CD4-positive, alpha-beta T cell treated with Interleukin-10 for 1 hour (primary cell): ENCODE measurements at regions not wholly inside any gene's neighbourhood (a gene's known extent, or its start where the extent isn't known, plus 50 kb on each side); places are given as distances from the start of the nearest gene placed in this dataset.
"Not testable (repeated sequence)": the region's sequence is repeated elsewhere in the genome, so short reads cannot be mapped to it uniquely, and the experiment has no call there.

Experiments used
- DNase-seq: peaks from one replicate; pipeline ENCODE4 v3.0.0-alpha.2; 2020

DNA sequence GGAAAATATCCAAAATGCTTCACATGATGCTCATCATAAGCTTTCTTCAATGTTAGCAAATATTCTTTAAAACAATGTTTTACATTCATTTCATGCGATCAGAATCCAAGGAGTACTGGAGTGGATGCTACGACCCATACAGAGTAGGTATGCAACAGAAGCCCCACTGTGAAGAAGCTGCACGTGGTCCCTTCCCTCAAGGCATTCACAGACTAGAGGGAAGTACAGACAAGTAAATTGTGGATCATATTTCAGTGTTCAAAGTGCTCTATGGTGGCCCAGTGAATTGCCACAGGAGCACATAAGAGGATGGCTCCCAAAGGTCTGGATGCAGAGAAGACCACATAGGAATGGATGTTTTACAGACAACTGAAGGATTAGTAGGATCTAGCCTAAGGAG is 789.9 kb downstream of the IGSF11 start:
- DNase-seq, result no peak

DNA sequence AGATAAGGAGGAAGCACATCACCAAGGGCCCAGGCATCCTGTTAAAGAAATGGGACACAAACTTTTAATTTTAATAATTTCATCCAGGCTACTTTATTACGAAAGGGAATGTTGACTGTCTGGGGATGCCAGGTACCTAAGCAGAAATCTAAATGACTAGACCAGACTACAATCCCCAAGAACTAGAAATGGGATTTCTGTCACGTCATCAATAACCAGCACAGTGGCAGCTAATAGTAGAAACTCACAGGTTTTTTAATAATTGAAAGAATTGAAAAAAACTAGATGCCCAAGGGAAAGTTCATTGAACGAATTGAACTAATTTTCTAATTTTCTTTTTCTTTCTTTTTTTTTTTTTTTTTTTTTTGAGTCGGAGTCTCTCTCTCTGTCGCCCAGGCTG is 789.3 kb downstream of the IGSF11 start:
- no peak for DNase-seq

DNA sequence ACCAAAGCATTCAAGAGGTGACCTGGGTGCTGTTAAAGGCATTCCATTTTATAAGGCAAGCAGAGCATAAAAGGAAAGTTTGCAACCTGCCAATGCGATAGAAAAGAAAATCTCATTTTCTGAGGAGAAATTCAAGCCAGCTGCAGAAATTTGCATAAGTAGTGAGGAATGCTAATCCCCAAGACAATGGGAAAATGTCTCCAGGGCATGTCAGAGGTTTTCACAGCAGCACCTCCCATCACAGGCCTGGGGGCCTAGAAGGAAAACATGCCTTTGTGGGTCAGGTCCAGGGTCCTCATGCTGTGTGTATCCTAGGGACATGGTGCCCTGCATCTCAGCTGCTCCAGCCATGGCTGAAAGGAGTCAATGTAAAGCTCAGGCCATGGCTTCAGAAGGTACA is 775.8 kb downstream of the IGSF11 start:
- DNase-seq, result not testable (repeated sequence)

DNA sequence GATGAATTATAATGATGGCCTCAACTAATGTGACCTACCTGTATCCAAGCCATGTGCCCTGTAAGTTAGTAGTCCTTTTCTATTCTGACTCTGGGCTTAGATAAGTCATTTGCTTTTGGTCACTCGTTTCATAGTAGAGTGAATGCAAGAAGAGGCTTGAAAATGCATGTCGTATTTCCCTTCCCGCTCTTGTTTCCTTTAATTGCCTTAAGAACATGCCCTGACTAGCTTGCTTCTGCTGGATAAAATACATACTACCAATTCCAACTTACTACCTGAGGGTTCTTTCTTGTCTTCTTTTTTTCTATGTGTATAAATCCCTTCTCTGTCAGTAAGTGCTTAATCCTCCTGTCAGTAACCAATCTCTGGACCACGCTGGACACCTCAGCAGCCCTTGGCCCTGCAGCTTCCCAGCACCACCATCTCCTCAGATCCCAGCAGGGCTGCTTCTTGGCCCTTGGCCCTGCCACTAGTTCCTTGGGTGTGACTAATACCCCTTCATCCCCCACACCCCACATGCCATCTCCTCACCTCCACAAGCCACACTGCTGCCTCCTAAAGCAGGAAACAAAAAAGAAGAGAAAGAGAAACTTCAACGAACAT is 771.7 kb downstream of the IGSF11 start:
- DNase-seq, result no peak

DNA sequence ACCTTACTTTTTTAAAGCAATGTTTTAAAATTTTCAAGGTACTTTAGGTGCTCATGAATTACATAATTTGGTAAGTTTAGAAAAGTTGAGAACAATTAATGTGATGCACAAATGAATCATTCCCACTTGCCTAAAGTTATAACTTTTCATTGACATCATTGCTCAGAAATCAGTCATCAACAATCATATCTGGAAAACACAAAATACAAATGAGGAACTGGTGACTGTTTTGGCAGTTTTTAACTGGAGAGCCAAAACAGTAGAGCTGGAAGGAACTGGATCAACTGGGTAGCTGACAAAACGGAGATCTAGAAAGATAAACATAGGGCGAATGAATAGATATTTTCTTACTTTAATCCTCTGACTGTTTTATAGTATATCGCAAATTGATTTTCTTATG is 767.1 kb downstream of the IGSF11 start:
- DNase-seq, result no peak

DNA sequence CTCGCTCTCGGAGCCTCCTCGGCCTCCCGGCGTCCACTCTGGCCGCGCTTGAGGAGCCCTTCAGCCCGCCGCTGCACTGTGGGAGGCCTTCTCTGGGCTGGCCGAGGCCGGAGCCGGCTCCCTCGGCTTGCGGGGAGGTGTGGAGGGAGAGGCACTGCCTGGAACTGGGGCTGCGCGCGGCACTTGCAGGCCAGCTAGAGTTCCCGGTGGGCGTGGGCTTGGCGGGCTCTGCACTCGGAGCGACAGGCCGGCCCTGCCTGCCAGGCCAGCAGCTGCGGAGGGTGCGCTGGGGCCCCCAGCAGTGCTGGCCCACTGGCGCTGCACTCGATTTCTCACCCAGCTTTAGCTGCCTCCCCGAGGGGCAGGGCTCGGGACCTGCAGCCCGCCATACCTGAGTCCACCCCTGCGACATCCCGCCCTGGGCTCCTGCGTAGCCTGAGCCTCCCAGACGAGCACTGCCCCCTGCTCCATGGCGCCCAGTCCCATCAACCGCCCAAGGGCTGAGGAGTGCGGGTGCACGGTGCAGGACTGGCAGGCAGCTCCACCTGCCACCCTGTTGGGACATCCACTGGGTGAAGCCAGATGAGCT is 765.0 kb downstream of the IGSF11 start:
- DNase-seq, result no peak

DNA sequence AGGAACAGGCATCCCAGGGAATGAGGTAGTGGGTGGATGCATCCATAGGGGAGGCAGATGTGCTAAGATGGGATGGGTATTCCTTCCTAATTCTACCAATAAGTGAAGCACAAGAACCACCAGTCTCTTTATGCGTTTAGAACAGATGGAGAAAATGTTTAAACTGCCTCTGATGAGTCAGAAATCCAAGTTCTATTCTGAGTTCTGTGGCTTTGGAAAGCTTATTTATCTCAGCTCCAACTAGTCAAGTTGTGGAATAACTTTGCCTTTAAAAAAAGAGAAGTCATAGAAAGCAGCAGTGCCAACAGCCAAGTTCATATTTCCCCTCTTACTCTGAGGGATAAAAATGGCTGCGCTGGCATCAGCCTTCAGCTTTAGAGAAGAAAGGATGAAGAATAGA is 761.7 kb downstream of the IGSF11 start:
- no peak for DNase-seq

DNA sequence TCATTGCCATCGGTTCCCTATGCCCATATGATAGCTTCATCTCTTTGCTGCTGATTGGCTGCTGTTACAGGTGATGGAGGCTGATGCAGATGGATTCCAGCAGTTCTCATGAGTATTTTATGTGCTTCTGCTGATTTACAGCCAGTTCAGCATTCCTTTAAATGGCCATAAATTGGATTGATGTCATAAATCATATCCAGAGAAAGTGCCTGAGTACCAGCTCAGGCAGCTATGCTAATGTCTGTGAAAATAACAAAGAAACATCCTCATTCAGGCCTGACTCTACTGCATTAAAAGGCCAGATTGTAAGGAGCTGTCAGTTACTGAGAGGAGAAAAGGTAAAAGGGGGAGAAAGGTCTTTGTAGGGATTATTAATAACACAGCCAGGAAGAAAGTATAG is 756.8 kb downstream of the IGSF11 start:
- no peak for DNase-seq

DNA sequence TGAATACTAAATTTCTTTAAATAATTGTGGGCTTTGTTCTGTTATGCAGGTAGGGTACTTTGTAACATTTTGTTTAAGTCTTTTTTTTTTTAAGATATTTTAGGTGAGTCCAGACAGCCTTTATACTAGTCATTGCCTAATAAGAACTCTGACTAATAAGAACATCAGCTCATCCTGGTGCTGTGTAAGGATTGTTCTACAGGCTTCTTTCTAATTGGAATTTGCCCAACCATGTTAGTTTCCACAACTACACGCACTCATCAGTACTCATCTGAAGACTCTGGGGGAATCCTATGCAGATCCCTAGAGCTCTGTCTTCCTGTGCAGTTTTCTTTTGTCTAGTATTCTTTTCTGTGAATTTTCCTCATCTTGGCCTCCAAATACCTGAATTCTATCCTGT is 741.8 kb downstream of the IGSF11 start:
- DNase-seq, result no peak

DNA sequence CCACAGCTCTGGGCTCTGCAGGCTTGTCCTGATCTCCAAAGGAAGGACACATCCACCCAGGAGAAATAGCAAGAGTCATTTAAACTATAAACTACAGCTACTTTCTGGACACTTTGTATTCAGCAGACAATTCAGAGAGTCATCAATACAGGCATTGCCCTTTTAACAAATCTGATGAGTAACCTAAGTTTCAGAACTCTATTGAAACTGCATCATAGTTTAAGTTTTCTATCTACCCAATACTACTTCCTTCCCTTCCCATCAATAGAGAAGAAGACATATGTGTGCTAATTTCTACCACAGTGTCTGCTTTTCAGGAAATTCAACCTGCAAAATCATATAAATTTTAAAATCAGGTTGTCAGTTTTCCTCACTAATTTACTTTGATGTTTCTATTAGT is 736.5 kb downstream of the IGSF11 start:
- no peak for DNase-seq

DNA sequence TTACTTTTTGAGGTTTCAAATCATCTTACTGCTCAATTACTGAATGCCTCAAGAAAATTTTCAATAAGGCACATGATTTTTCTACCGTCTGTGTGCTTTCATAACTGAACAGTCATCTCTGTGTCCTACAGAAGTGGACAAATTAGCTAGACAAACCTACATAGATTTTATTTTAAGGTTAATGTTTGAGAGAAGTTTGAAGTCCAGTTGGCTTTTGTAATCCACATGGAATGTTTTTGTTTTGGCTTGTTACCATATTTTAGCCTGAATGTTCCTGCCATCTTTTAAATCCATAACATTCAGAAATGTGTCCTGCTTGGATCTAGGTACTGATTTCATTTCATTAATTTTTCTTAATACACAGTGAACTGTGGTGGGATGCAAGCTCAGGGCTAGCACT is 730.1 kb downstream of the IGSF11 start:
- DNase-seq, result no peak

DNA sequence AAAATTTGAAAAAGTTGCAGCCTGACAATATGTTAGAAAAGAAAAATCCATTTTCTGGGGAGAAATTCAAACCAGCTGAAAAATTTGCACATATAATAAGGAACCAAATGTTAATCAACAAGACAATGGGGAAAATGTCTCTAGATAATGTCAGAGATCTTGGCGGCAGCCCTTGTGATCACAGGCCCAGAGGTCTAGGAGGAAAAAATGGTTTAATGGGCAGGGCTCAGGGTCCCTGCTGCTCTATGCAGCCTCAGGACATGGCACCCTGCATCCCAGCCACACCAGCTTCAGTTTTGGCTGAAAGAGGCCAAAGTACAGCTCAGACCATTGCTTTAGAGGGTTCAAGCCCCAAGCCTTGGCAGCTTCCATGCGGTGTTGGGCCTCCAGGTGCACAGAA is 701.9 kb downstream of the IGSF11 start:
- DNase-seq, result no peak

DNA sequence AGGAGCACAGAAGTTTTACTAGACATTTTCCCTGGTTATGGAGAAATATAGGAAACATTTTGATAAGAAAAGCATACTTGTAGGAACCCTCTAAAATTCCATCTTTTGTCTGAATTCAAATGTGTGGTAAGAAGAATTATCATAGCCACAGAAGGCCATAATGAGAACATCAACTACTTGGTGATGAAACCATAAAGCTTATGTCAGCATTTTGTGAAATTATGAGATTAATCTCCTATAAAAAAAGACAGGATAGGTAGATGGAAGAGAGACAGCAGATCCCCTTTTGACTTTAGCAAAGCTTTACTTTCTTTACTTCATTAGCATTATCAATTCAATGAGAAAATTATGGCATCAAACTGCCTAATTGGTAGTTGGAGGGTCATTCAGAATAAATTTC is 697.0 kb downstream of the IGSF11 start:
- no peak for DNase-seq

DNA sequence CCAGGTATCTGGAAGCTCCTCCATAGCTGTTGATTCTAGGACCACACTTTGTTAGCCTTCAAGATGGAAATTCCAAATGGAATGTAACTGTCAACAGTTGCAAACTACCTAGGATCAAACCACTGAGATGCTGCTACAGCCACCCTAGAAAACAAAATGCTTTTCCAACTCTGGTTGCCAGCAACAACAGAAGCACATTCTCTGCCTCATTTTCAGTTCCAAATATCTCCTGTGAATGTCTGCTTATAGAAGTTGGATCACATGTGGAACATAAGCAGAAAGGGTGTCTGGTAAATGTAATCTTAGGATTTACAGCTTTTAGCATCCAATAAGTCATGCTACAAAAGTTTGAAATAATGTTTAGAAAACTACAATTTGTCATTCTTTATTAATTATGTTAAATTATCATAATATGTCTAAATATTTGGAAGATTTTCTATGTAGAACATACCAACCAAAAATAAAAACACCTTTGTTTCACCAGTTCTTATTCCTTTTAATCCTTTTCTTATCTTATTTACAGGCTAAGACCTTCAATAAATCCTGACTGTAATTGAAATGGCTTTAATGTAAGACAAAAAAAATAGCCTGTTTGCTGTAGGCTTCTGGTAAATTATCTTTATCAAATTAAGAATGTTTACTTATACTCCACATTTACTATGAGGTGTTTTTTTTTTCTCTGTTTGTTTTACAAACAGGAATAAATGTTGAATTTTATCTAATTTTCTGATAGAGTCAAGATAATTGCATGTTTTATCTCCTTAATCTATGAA is 687.1 kb downstream of the IGSF11 start:
- DNase-seq, result no peak

DNA sequence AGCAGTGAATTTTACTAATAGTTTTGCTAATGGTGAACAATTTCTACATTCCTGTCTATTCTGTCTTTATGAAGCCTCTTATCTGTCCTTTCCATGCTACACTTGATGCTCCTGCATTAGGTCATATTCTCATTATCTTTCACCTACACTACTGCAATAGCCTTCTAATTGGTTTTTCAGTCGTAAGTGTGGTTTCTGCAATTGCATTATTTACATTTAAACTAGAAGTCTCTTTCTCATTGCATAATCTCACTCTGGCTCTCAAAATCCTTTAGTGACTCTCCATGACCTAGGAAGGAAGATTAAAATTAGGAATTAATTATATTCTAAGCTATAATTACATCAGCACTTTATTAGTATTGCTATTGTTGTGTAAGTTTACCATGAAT is 686.5 kb downstream of the IGSF11 start:
- DNase-seq, result no peak

DNA sequence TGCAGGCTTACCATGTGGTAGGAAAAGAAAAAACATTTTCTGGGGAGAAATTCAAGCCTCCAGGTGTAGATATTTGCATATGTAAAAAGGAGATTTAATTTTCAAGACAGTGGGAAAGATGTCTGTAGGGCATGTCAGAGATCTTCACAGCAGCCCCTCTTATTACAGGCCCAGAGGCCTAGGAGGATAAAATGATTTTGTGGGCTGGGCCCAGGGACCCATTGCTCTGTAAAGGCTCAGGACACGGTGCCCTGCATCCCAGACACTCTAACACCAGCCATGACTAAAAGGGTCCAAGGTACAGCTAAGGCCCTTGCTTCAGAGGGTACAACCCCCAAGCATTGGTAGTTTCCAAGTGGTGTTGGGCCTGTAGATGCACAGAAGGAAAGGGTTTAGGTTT is 680.1 kb downstream of the IGSF11 start:
- no peak for DNase-seq

DNA sequence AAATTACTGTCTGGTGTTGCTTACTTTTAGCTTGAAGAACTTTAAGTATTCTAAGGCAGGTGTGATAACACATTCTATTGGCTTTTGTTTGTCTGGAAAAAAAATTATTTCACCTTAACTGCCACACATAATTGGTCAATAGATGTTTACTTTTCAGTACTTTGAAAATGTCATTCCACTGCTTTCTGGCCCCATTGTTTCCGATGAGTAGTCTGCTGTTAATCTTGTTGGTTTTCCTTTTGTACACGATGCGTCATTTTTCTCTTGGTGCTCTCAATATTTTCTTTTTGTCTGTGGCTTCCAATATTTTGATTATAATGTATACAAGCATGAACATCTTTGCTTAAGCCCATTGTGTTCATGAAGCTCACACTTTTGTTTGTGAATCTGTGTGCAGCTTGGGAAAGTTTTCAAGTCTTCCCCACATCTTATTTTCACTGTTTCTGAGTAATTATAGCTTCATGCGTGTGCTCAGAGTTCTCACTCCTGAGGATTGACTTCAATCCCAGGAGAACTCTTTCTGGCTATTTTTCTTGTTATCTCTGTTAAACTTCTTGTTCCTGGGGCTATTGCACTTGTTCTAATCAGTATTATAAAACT is 664.7 kb downstream of the IGSF11 start:
- no peak for DNase-seq

DNA sequence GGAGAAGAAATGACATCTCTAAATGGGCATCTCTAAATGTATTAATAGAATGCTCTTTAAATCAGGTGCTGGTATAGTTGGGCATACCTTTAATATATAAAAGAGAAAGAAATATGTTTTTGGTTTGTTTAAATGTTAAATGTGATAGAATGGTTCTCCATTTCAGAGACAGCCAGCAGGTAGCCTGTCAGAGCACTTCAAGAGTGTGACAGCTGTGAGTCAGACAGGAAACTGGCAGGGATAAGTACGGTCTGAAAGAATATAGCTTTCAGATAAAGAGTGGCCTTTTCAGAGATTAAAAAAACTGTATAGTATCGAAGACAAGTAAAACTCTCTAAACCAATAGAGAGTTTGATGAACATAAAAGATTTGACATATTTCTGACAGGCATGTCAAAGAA is 654.1 kb downstream of the IGSF11 start:
- no peak for DNase-seq

DNA sequence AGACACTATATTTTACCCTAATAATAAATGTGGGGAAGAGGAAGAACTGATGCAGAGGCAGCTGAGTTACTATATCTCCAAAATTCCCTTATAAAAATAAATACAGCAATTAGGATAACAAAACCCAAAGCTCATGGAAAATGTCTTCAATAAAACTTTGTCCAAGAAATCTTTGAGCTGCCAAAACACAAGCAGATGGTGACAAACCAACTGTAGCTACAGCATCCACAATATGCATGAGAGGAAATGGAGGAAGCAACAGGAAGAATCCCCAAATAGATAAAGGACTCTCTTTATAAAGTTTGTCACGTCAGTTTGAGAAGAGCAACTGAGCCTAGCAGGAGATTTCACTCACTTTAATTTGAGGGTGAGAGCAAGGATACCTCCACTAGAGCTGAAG is 638.2 kb downstream of the IGSF11 start:
- no peak for DNase-seq

DNA sequence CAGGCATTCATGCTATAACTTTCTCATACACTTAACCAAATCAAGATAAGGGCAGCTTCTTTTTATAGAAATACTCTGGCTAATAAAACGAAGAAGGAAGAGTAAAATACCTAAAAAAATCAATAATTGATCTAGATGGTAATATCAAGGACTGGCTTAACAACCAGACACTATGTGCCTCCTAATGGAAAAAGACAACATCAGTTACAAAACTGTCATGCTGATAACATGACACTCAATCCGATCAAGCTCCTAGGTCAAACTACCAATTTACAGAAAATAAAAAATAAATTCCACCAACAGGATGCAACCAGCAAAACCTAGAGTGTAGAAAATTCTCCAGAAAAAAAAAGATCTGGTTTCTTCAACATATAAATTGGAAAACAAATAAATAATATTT is 634.6 kb downstream of the IGSF11 start:
- no peak for DNase-seq

DNA sequence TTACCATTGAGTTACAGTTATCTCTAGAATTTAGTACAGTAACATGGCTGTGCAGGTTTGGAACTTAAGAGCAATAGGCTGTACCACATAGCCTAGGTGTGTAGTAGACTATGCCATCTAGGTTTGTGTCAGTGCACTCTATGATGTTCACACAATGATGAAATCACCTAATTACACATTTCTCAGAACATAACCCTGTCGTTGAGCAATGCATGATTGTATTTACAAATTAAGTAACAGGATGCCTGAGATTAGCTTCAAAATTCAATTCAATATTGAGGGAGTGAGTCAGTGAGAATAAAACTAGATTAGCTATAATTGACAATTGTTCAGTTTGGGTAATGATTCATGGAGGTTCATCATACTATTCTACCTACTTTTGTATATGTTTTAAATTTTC is 633.8 kb downstream of the IGSF11 start:
- DNase-seq, result no peak

DNA sequence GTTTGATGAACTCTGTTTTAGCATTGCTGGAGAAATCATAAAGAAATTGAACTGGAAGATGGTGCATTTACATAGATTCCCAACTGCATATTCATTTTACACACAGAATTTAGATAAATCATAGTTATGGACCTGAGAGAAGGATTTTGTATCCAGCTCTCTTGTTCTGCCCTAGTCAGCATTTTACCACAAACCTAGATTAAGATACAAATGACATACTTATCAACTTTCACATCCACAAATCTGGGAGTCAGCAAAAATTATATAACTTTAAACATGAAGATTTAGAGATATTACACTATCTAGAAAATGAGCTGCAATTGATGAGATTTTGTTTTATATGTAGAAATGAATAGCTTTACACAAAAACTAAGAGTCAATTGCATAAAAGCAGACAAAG is 632.8 kb downstream of the IGSF11 start:
- no peak for DNase-seq

DNA sequence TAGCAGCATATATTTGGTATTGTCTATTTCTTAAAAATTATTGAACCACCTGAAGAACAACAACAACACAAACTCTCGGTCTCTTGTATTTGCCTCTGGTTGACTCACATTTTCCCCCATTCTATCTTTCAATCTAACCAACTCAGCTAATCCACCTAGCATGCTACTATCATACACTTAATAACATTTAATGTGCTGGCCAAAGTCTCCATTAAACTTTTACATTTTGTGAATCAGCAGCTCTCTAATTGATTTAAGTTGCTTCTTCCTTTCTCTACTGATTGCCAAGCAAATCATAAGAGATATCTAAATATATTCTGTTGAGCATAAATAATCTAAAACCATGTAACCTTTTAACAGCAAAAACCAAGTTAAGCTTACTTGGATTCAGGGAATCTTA is 631.7 kb downstream of the IGSF11 start:
- DNase-seq, result no peak

DNA sequence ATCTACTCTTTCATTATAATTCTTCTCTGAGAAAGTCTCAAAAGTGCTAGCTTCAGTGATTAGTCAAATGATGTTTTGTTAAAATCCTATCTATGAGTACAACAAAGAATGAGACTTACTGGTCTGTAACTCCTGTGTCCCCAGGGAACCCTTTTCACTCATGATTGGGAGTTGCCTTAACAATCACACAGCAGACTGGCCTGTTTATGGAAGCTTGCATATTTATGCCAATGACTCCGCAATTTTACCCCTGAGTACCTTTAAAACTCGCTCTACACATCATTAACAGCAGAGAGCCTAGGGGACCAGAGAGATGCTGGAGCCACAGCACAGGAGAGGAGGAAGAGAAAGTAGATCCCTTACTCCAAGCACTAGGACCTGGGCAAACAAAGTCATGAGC is 628.1 kb downstream of the IGSF11 start:
- no peak for DNase-seq
